ENCODE measurements at regions not wholly inside any gene's neighbourhood (a gene's known extent, or its start where the extent isn't known, plus 50 kb on each side); places are given as distances from the start of the nearest gene placed in this dataset.

- H3K4me1 Mint-ChIP-seq (ENCODE audit: unreplicated experiment): peaks cover 2% of the 10 kb centered on the region
- no peak for DNase-seq (ENCODE audit: extremely low spot score, unreplicated experiment)
- no peaks in the 10 kb centered on the region for H3K9me3 Mint-ChIP-seq (ENCODE audit: unreplicated experiment)
- H3K27ac Mint-ChIP-seq (ENCODE audit: unreplicated experiment): no peak overlapping the region
- peaks cover 28% of the 10 kb centered on the region for H3K27me3 Mint-ChIP-seq (ENCODE audit: unreplicated experiment)
- H3K4me3 Mint-ChIP-seq (ENCODE audit: unreplicated experiment): no peak overlapping the region
- TF ChIP-seq CTCF (IDR thresholded peaks at IDR 0.05): no peak
- no peaks in the 10 kb centered on the region for H3K36me3 Mint-ChIP-seq (ENCODE audit: unreplicated experiment)
Observed at GRCh38 chr20:22652681-22653588, 68.6 kb upstream of the FOXA2 start.

- Mint-ChIP-seq H3K4me1 (ENCODE audit: unreplicated experiment) (peaks cover 2% of the 10 kb centered on the region), H3K9me3 (ENCODE audit: unreplicated experiment) (no peaks in the 10 kb centered on the region)
Observed at GRCh38 chr20:22653658-22654642, 69.6 kb upstream of the FOXA2 start.

GRCh38 chr20:22663528-22664025 lies 79.2 kb upstream of the FOXA2 start:
- TF ChIP-seq CTCF (IDR thresholded peaks at IDR 0.05): no peak
- Mint-ChIP-seq H3K27ac (ENCODE audit: unreplicated experiment) (no peak overlapping the region), H3K4me1 (ENCODE audit: unreplicated experiment) (no peaks in the 10 kb centered on the region), H3K9me3 (ENCODE audit: unreplicated experiment) (no peaks in the 10 kb centered on the region), H3K27me3 (ENCODE audit: unreplicated experiment) (peaks cover 30% of the 10 kb centered on the region), H3K36me3 (ENCODE audit: unreplicated experiment) (no peaks in the 10 kb centered on the region), H3K4me3 (ENCODE audit: unreplicated experiment) (no peak overlapping the region)
- no peak for DNase-seq (ENCODE audit: extremely low spot score, unreplicated experiment)

More at GRCh38 chr20:22653658-22654642, 69.6 kb upstream of the FOXA2 start:
- DNase-seq (ENCODE audit: extremely low spot score, unreplicated experiment): no peak
- Mint-ChIP-seq H3K27me3 (ENCODE audit: unreplicated experiment) (peaks cover 27% of the 10 kb centered on the region), H3K4me3 (ENCODE audit: unreplicated experiment) (no peak overlapping the region), H3K27ac (ENCODE audit: unreplicated experiment) (no peak overlapping the region), H3K36me3 (ENCODE audit: unreplicated experiment) (no peaks in the 10 kb centered on the region)
- TF ChIP-seq CTCF (IDR thresholded peaks at IDR 0.05): no peak

GRCh38 chr20:22667198-22667597 lies 82.8 kb upstream of the FOXA2 start:
- TF ChIP-seq CTCF (IDR thresholded peaks at IDR 0.05): no peak
- Mint-ChIP-seq H3K9me3 (ENCODE audit: unreplicated experiment) (peaks cover 8% of the 10 kb centered on the region), H3K27me3 (ENCODE audit: unreplicated experiment) (peaks cover 36% of the 10 kb centered on the region), H3K36me3 (ENCODE audit: unreplicated experiment) (no peaks in the 10 kb centered on the region), H3K4me1 (ENCODE audit: unreplicated experiment) (no peaks in the 10 kb centered on the region), H3K27ac (ENCODE audit: unreplicated experiment) (no peak overlapping the region), H3K4me3 (ENCODE audit: unreplicated experiment) (no peak overlapping the region)
- no peak for DNase-seq (ENCODE audit: extremely low spot score, unreplicated experiment)
